Endothelial cell of umbilical vein (primary cell): ENCODE measurements at regions not wholly inside any gene's neighbourhood (a gene's known extent, or its start where the extent isn't known, plus 50 kb on each side); places are given as distances from the start of the nearest gene placed in this dataset.

Experiments used
- BruUV-seq: library from RNA; stranded (reverse); fragments of 400-500 nt; replicated peaks from 2 replicates; lab custom pipeline; 2021; lab: Mats Ljungman, UMichigan
- CTCF ChIA-PET: fragments of 300-600, 350-600 bp; sonication (Branson Sonifier 250); formaldehyde crosslinking; loops from one replicate; lab custom pipeline; 2021; ENCODE audit warnings: antibody characterized with exemption, inconsistent platforms; lab: Charles Lee
- POLR2A ChIA-PET: fragments of 300-600, 350-600 bp; sonication (Branson Sonifier 250); formaldehyde crosslinking; loops from one replicate; lab custom pipeline; 2021; ENCODE audit warnings: antibody characterized with exemption, inconsistent platforms; lab: Charles Lee
- DNase-seq: peaks from one replicate; pipeline ENCODE4 v3.0.0-alpha.2; 2011; ENCODE audit warnings: low read depth, low spot score
- FAIRE-seq: peaks from 2 replicates; lab custom pipeline; 2011; peaks lifted over from hg19 to GRCh38; lab: Jason Lieb, UNC
- H2AFZ ChIP-seq: 2 replicates; pipeline ENCODE4 v1.6.0; 2012; ENCODE audit warnings: low read depth, low read length, control low read depth, inconsistent platforms
- H3K27ac ChIP-seq: 2 replicates; pipeline ENCODE4 v1.5.1; 2011; ENCODE audit warnings: low read depth, mild to moderate bottlenecking, control low read depth, low read length, moderate library complexity; ENCODE audit not compliant: insufficient read depth
- H3K27me3 ChIP-seq, 2 experiments: 2 replicates each; pipeline versions ENCODE4 v1.6.0 to v1.6.1; 2011; ENCODE audit warnings: low read length in 2 of 2, mixed read lengths in 1 of 2; ENCODE audit not compliant: control insufficient read depth in 2 of 2, insufficient read depth in 2 of 2
- H3K36me3 ChIP-seq, 2 experiments: 2 replicates in 1 of 2; 3 replicates in 1 of 2; pipeline ENCODE4 v1.5.1; 2011; ENCODE audit warnings: low read length in 2 of 2, mild to moderate bottlenecking in 1 of 2, moderate library complexity in 1 of 2; ENCODE audit not compliant: control insufficient read depth in 2 of 2, insufficient read depth in 2 of 2; ENCODE audit errors: extremely low read depth in 1 of 2
- H3K4me1 ChIP-seq: 3 replicates; pipeline ENCODE4 v1.5.1; 2011; ENCODE audit warnings: mild to moderate bottlenecking, low read length; ENCODE audit not compliant: control insufficient read depth, insufficient read depth; ENCODE audit errors: extremely low read depth
- H3K4me2 ChIP-seq: 2 replicates; pipeline ENCODE4 v1.6.1; 2011; ENCODE audit warnings: low read length, control low read depth, mixed read lengths; ENCODE audit not compliant: insufficient read depth
- H3K4me3 ChIP-seq, 3 experiments: fragments of 200-600 bp in 1 of 3; sonication (generic), shearing (Covaris generic) in 1 of 3; replicated peaks in 1 of 3; 2 replicates each; pipeline ENCODE4 v1.5.1; 2011 to 2016; ENCODE audit warnings: control low read depth in 3 of 3, low read length in 3 of 3, mild to moderate bottlenecking in 2 of 3, inconsistent platforms in 1 of 3, low read depth in 1 of 3, moderate library complexity in 1 of 3; ENCODE audit not compliant: insufficient read depth in 1 of 3
- H3K79me2 ChIP-seq: 2 replicates; pipeline ENCODE4 v1.6.0; 2012; ENCODE audit warnings: low read length, inconsistent platforms; ENCODE audit not compliant: control insufficient read depth, insufficient read depth
- H3K9ac ChIP-seq: replicated peaks from 2 replicates; pipeline ENCODE3; 2011; ENCODE audit warnings: low read length, control low read depth; ENCODE audit not compliant: insufficient read depth; ENCODE audit errors: extremely low read depth
- H3K9me1 ChIP-seq: replicated peaks from 3 replicates; pipeline ENCODE4 v1.6.0; 2011; ENCODE audit warnings: mild to moderate bottlenecking, low read length; ENCODE audit not compliant: control insufficient read depth, insufficient read depth; ENCODE audit errors: extremely low read depth
- H3K9me3 ChIP-seq: replicated peaks from 2 replicates; pipeline ENCODE4 v1.5.1; 2012; ENCODE audit warnings: low read length, inconsistent platforms; ENCODE audit not compliant: control insufficient read depth, insufficient read depth
- H4K20me1 ChIP-seq: replicated peaks from 2 replicates; pipeline ENCODE3; 2011; ENCODE audit warnings: mild to moderate bottlenecking, low read length; ENCODE audit not compliant: control insufficient read depth, insufficient read depth; ENCODE audit errors: extremely low read depth
- EZH2 ChIP-seq: IDR thresholded peaks from 2 replicates; pipeline ENCODE4 v1.6.1; 2012; ENCODE audit warnings: borderline replicate concordance, low read depth, mild to moderate bottlenecking, moderate library complexity, low read length, inconsistent platforms; ENCODE audit not compliant: severe bottlenecking
- FOS ChIP-seq: IDR thresholded peaks from 2 replicates; pipeline ENCODE4 v1.6.1; 2011; ENCODE audit warnings: mild to moderate bottlenecking, low read length, moderate library complexity, borderline replicate concordance; ENCODE audit not compliant: insufficient read depth
- GATA2 ChIP-seq: IDR thresholded peaks from 2 replicates; pipeline ENCODE4 v1.7.0; 2011; ENCODE audit warnings: low read depth, mild to moderate bottlenecking, moderate library complexity, mixed read lengths, low read length; ENCODE audit not compliant: insufficient read length, insufficient read depth
- JUN ChIP-seq: IDR thresholded peaks from 2 replicates; pipeline ENCODE4 v1.6.1; 2011; ENCODE audit warnings: borderline replicate concordance, low read depth; ENCODE audit not compliant: insufficient read length, insufficient read depth
- MYC ChIP-seq: IDR thresholded peaks from one replicate; pipeline ENCODE4 v1.6.1; 2011; ENCODE audit warnings: mild to moderate bottlenecking, low read depth, low read length
- POLR2A ChIP-seq: IDR thresholded peaks from 2 replicates; pipeline ENCODE4 v1.6.1; 2012; ENCODE audit warnings: low read depth, mild to moderate bottlenecking, control low read depth, low read length
- POLR2AphosphoS5 ChIP-seq: IDR thresholded peaks from 2 replicates; pipeline ENCODE4 v1.6.1; 2012; ENCODE audit warnings: low read depth, mild to moderate bottlenecking, control low read depth, low read length, moderate library complexity; ENCODE audit not compliant: insufficient read depth
- dilution Hi-C: fragments of 300-500 bp; cut with MboI; formaldehyde crosslinking; loops from one replicate; pipeline ENCODE4 v1.15.0; 2019; ENCODE audit warnings: low sequenced_read_pairs; ENCODE audit not compliant: extremely low pct_ligation_motif_present
- intact Hi-C: fragments of 100-400 bp; cut with micrococcal nuclease; formaldehyde crosslinking; loops from one replicate; pipeline ENCODE4 v1.10.0; 2022
- TF ChIP-seq, protein P1 (sequence below), 2 donors: IDR thresholded peaks; 1 replicate in 1 of 2; 2 replicates in 1 of 2; pipeline ENCODE4 v1.5.1; 2011; ENCODE audit warnings: low read length in 2 of 2, mild to moderate bottlenecking in 2 of 2, moderate library complexity in 2 of 2, control low read depth in 1 of 2, inconsistent platforms in 1 of 2, low read depth in 1 of 2; ENCODE audit not compliant: insufficient read depth in 1 of 2; ENCODE audit errors: extremely low read depth in 1 of 2
- TF ChIP-seq, protein P2 (sequence below): IDR thresholded peaks from 2 replicates; pipeline ENCODE4 v1.6.1; 2011; ENCODE audit not compliant: insufficient read depth, insufficient read length

DNA sequence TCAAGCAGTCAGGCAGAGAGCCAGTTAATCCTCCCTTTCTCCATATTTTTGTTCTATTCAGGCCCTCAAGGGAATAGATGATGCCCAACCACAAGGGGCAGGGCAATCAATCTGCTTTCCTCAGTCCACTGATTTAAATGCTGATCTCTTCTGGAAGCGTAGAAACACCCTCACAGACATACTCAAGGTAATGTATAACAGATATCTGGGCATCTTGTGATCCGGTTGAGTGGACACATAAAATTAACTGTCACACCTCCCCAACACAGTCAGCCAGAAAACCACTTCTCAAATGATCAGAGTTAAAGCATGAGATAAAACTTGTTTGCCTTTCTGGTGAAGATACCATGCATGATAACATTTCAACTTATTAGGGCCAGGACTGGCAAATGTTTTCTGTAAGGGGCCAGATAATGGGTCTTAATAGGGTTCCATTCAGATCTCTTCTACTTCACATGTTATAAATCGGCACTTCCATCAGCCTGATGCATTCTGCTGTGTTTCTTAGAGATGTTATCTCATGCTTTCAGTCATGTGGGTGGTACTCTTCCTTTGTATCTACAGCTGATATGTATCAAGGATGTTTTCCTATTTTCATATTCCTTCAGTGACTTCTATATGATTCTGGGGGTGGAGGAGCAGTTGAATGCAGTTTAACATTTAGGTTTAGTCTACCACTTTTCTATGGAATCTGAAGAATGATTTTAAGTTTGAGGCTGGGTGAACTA lies 58.9 kb upstream of the CNTLN start:
- Histone ChIP-seq H3K27ac (no peak overlapping the region), H3K36me3 (no peaks in the 10 kb centered on the region), H3K79me2 (no peaks in the 10 kb centered on the region), H4K20me1 (no peaks in the 10 kb centered on the region), H3K4me2 (no peak overlapping the region), H3K27me3 (no peaks in the 10 kb centered on the region), H3K4me1 (no peaks in the 10 kb centered on the region), H3K9ac (no peak overlapping the region), H3K9me3 (no peaks in the 10 kb centered on the region), H3K9me1 (no peaks in the 10 kb centered on the region), H3K4me3 (no peak overlapping the region), H2AFZ (no peak overlapping the region)
- TF ChIP-seq POLR2A, result no peak
- TF ChIP-seq FOS, result no peak
- TF ChIP-seq, protein P1, sequence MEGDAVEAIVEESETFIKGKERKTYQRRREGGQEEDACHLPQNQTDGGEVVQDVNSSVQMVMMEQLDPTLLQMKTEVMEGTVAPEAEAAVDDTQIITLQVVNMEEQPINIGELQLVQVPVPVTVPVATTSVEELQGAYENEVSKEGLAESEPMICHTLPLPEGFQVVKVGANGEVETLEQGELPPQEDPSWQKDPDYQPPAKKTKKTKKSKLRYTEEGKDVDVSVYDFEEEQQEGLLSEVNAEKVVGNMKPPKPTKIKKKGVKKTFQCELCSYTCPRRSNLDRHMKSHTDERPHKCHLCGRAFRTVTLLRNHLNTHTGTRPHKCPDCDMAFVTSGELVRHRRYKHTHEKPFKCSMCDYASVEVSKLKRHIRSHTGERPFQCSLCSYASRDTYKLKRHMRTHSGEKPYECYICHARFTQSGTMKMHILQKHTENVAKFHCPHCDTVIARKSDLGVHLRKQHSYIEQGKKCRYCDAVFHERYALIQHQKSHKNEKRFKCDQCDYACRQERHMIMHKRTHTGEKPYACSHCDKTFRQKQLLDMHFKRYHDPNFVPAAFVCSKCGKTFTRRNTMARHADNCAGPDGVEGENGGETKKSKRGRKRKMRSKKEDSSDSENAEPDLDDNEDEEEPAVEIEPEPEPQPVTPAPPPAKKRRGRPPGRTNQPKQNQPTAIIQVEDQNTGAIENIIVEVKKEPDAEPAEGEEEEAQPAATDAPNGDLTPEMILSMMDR (IDR thresholded peaks at IDR 0.05; ENCODE audit: extremely low read depth in 1 of 2, insufficient read depth in 1 of 2, low read depth in 1 of 2, low read length in 2 of 2), result no peak
- no peak for TF ChIP-seq JUN
- no peak for TF ChIP-seq MYC
- no peak for TF ChIP-seq POLR2AphosphoS5
- TF ChIP-seq EZH2, result no peak
- TF ChIP-seq, protein P2, sequence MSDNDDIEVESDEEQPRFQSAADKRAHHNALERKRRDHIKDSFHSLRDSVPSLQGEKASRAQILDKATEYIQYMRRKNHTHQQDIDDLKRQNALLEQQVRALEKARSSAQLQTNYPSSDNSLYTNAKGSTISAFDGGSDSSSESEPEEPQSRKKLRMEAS, result no peak
- no peak for TF ChIP-seq GATA2
- no TSS peak for BruUV-seq
- ChIA-PET CTCF (no interaction called here), POLR2A (no interaction called here)
- dilution Hi-C loops (no loop called here), intact Hi-C loops (no loop called here)
- FAIRE-seq (no peak), DNase-seq (no peak)
